ENCODE measurements at regions not wholly inside any gene's neighbourhood (a gene's known extent, or its start where the extent isn't known, plus 50 kb on each side); places are given as distances from the start of the nearest gene placed in this dataset.

DNA sequence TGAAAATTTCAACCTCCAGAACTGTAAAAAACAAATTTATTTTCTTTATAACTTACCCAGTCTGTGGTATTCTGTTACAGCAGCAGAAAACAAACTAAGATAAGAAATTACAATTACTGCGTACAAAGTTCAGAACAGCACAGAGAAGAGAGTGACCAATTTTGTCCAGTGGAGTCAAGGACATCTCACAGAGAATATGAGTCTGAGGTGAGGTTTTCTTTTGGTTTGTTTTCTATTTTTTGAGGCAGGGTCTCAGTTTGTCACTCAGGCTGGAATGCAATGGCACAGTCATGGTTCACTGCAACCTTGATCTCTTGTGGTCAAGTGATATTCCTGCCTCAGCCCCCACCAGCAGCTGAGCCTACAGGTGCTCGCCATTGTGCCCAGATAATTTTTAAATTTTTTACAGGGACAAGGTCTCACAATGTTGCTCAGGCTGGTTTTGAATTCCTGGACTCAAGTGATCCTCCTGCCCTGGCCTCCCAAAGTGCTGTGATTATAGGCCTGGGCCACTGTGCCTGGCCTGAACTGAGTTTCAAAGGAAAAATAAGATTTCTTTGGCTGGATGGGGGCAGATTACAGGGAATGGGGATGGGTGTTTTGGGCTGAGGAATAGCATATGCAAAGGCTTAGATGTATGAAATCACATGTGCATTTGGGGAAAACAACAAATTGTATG is 201.1 kb upstream of the USP24 start:
- DNase-seq, result no peak

DNA sequence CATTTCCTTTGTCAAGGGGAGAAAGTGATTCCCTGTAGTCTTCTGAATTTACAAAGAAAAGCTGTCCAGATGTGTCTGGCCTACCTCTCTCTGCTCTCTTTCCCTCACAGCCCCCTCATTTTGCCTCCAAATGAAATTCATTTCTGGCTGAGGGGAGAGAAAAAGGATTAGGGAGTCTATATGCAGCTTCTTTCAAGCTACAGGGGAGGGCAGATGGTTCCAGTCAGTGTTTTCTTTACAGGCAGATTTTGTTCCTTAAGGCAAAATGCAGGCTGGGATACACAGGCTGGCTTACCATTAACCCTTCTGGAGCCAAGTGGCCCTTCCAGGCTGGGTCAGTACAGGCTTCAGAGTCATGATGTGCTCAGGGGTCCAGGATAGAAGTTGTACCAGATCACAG is 198.1 kb upstream of the USP24 start:
- DNase-seq, result no peak

- no peak for DNase-seq
Measured at GRCh38 chr1:55412060-55412459, 196.9 kb upstream of the USP24 start.

DNA sequence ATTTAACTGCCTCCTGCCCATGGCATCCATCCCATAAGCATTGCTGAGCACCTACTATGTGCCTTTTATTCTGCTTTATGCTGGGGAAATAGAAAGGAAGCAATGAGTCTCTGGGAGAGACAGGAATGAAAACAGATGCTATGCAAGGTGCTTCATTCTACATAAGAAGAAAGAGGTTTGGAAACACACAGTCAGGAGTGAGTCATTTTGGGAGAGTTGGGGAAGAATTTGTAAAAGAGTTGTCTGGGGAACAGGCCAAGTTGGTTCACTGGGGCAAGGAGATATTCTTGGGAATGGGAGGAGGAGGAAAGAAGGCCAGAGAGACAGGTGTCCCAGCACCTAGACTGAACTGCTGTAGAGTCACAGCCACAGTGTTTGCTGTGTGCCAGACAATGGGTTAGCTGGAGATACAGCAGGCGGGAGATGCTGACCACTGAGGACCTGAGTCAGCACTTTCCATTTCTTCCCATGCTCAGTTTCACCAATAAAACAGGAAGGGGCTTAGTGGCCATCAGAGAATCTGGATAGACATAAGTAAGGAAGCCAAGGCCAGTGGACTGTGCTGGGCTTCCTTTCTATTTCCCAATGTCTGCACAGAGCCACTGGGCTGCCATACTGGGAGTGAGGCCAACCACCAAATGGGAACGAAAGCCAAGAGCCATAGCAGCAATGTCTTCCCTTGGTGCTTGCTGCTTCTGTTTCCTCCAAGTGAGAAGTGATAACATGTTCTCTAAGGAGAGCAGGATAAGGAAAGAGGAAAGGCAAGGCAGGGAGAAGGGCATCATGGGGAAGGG is 187.7 kb upstream of the USP24 start:
- no peak for DNase-seq

DNA sequence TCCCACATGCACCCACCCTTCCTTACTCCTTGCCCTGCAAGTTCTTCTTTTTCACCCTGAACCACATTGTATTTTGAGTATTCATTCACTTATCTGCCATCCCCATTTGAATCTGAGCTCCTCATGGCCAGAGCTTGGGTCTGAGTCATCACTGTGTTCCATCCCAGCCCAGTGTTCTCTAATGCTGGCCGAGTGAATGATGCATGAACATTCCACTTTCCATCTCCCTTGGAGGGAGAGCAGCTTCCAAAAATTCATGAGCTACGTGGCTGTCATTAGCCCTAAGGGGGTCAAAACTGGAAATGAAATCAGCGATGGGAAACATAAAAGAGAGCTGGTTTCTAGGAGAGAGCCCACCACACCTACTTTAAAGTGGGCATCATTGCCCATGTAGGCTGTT is 187.0 kb upstream of the USP24 start:
- DNase-seq, result no peak

GRCh38 chr1:55400508-55400907 is 185.3 kb upstream of the USP24 start:
- no peak for DNase-seq

- DNase-seq, result no peak
Measured at GRCh38 chr1:55399346-55399745, 184.2 kb upstream of the USP24 start.

- DNase-seq, result no peak
Measured at GRCh38 chr1:55396381-55396891, 181.3 kb upstream of the USP24 start.

- DNase-seq, result no peak
Measured at GRCh38 chr1:55388960-55389359, 173.8 kb upstream of the USP24 start.

- DNase-seq, result no peak
Measured at GRCh38 chr1:55387145-55387544, 172.0 kb upstream of the USP24 start.

GRCh38 chr1:55386456-55386855 is 171.3 kb upstream of the USP24 start:
- DNase-seq, result no peak

- no peak for DNase-seq
Measured at GRCh38 chr1:55385402-55386018, 170.3 kb upstream of the USP24 start.

DNA sequence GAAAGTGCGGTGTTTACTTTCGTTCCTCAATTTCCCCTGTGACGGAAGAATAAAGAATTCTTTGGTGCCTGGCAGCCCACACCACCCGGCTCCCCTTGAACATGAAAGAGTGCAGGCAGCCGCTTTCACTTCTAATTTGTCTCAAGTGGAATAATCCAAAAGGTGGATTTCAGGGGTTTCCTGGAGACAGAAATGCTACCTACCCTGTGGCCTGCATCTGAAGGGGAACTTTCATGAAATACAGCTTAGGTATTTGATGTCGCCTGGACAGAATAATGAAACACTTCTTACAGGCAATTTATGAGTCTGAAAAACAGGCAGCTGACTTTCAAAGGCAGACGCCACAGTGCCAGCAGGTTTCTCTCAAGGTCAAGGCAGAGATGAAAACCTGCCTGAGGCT is 169.5 kb upstream of the USP24 start:
- DNase-seq, result no peak

DNA sequence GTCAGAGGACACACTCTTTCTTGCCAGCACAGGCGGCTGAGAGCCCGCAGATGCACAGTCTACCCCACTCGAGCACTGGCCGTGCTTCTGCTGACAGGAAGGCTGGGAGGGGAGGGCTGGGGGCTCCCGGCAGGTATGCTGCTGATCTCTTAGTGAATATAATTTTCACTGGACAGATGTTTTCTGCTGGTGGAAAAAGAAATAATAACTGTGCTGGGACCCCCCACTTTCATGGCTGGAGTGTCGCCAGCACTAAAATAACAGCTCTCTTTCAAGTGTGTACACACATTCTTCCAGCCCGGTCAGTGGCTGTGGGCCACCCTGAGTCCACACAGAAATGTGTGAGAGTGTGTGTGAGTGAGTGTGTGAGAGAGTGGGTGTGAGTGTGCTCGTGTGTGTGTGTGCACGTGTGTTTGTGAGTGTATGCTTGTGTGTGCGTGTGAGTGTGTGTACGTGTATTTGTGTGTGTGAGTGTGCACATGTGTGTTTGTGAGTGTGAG is 167.7 kb upstream of the USP24 start:
- DNase-seq, result no peak

DNA sequence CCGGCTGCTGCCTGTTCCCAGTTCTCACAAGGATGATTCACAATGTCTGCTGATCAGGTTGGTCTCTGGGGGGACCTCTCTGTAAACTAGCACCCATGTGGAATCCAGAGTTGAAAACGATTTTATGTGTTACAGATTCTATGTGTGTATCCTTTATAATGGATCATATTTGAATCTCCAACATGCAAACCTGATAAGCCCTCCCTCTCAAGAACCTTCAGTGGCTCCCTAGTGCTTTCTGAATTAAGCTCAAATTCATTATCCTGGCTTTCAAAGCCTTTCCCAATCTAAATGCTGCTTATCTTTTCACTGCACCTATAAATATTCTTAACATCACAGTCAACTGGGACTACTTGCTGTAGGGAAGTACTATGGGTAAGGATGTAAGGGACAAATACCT is 166.8 kb upstream of the USP24 start:
- DNase-seq, result no peak

- DNase-seq, result no peak
Measured at GRCh38 chr1:55381491-55381890, 166.3 kb upstream of the USP24 start.

- DNase-seq, result no peak
Measured at GRCh38 chr1:55380355-55380970, 165.3 kb upstream of the USP24 start.

GRCh38 chr1:55378582-55378981 is 163.4 kb upstream of the USP24 start:
- peak; percentile 8 for DNase-seq

GRCh38 chr1:55376897-55377296 is 161.7 kb upstream of the USP24 start:
- no peak for DNase-seq

- no peak for DNase-seq
Measured at GRCh38 chr1:55375617-55376258, 160.6 kb upstream of the USP24 start.

DNA sequence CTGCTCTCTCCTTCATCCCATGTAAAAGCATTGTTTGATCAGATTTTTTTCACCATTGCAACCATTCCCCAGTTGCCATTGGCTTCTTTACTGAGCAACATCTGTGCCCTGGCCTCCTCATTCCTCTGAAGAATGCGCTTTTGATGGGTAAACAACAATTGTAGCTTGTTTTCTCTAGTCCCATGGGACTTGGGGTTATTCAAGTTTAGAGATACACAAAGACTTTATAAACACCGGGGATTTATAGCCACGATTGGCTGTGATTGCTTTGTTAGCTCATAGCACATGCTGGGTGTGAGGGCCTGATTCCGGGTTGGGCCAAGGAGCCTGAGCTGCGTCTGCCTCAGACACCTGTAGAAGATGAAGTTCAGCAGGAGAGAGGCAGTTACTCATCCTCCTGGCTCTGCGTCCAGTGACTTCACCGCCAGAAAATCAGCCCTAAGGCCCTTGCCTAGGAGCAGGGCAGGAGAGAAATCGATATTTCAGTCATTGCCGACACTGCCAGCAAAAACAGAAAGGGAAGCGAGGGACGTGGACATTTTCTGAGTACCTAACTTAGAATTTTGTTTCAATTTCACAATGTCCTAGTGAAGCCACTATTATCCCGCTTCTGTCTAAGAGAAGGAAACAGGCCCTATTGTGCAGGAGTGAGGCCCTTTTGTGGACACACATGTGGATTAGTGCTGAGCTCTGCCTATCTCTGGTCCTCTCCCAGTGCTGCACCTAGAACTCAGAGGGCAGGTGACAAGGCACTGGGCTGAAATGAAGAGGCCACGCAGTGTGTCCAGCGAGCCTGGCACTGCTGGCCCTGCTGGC is 159.8 kb upstream of the USP24 start:
- DNase-seq, result no peak

- DNase-seq, result no peak
Measured at GRCh38 chr1:55374216-55374615, 159.1 kb upstream of the USP24 start.

All from NCI-H774 (cell line).